NCI-H2029 treated with DMSO at 0.1 percent for 48 hours (cell line): ENCODE measurements at regions not wholly inside any gene's neighbourhood (a gene's known extent, or its start where the extent isn't known, plus 50 kb on each side); places are given as distances from the start of the nearest gene placed in this dataset.
"Not testable (repeated sequence)": the region's sequence is repeated elsewhere in the genome, so short reads cannot be mapped to it uniquely, and the experiment has no call there.

ENCODE experiments used
- DNase-seq: peaks from one replicate; lab custom pipeline; 2025; lab: John Stamatoyannopoulos, UW

DNA sequence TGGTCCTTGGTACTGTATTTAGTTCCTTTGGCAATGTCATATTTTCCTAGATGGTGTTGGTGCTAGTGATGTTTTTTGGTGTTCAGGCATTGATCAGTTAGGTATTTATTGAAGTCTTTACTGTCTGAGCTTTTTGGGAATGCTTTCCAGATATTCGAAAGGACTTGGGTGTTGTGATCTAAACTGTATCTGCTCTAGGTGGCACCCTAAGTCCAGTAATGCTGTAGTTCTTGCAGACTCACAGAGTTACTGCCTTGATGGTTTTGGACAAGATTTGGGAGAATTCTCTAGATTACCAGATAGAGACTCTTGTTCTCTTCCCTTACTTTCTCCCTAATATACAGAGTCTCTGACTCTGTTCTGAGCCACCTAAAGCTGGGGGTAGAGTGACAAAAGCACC, 513.6 kb upstream of the PITX2 start:
- no peak for DNase-seq

DNA sequence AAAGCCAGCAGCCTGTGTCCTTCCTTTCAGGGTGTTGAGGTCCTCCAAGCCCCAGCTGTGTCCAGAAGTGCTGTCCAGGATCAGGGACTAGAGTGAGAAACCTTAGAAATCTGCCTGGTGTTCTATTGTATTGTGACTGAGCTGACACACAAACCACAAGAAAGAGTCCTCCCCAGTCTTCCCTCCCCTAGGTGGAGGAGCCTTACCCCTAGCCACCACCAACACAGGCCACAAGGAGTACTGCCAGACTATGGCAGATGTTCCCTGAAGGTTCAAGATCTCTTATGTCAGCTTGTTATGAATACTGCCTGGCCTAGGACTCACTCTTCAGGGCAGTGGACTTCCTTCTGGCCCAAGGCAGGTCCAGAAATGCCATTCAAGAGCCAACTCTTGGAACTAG, 514.1 kb upstream of the PITX2 start:
- no peak for DNase-seq

DNA sequence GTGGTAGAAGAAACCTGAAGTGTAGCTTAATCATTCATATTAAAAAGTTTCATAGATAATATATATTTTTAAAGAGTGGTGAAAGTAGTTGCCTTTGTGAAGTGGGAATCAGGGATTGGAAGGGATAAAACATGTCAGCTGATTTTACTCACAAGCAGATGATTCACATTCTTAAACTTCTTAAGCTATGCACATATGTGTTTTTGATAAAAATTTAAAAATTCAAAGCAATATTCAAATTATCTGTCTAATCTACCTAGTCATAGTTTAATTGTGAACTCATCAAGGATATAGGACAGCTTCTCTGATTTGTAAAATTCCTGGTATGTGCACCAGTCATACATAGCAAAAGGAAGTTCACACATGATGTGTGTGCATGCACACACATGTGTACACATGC, 520.6 kb upstream of the PITX2 start:
- DNase-seq, result no peak

DNA sequence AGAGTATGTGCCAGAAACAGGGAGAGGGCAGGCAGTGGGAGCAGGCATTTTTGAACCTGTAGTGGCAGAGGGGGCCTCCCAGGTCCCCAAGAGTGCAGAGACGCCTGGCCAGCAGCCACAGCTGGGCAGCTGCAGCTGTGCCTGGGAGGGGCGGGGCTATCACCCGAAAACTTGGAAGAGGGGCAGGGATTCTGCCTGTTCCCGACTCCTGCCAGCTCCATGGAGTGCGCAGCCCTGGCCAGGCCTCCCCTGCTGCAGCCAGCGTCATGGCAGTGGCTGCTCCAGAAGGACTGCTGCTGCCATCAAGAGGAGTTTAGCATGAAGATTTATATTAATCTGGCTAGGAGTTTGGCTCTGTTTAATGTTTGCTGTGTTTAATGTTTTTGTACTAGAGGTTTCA, 532.1 kb upstream of the PITX2 start:
- no peak for DNase-seq

DNA sequence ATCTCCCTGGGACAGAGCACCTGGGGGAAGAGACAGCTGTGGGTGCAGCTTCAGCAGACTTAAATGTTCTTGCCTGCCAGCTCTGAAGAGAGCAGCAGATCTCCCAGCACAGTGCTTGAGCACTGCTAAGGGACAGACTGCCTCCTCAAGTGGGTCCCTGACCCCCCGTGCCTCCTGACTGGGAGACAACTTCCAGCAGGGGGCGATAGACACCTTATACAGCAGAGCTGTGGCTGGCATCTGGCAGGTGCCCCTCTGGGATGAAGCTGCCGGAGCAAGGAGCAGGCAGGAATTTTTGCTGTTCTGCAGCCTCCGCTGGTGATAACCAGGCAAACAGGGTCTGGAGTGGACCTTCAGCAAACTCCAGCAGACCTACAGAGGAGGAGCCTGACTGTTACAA, 541.7 kb upstream of the PITX2 start:
- DNase-seq, result not testable (repeated sequence)

DNA sequence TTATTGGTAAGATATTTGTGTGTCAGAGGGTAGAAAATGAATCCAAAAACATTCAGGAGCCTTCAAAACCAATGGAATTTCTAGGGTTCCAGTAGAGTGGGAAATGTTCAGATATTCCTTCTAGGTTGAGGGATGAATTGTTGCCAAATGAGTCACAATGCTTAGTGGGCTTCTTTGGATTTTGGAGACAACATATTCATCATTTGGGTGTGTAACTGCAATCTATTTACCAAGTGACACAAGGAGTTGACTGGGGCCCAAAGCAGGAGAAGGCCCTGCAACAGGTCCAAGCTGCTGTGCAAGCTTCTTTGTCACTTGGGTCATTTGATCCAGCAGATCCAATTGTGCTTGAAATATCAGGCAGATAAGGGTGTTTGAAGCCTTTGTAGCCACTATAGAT, 551.5 kb upstream of the PITX2 start:
- no peak for DNase-seq

DNA sequence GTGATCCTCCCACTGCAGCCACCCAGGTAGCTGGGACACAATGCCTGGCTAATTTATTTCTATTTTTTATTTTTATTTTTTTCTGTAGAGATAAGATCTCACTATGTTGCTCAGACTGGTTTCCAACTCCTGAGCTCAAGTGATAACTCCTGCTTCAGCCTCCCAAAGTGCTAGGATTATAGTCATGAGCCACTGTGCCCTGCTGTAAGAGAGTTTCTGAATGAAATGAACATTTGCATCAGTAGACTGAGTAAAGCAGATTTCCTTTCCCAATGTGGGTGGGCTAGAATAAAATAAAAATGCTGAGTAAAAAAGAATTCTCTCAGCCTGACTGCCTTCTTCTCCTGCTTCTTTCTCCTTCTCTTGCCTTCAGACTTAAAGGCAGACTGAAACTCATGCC, 555.4 kb upstream of the PITX2 start:
- no peak for DNase-seq

DNA sequence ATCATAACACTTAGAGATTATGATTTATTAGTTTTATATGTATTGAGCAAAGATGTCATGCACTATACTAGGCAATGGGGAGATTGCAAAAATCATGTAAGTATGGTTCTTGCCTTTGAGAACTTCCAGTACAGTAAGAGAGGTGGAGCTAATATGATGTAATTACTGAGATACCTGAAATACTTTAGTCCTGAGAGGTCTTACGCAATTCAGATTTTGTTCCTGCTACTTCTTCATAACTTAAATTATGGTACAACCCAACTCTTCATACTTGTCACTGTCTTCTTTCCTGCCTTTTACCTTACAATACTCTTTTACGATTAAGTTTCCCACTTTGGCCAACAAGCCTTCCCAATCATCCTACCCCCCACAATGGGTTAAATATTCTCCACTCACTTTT, 564.2 kb upstream of the PITX2 start:
- DNase-seq, result no peak

DNA sequence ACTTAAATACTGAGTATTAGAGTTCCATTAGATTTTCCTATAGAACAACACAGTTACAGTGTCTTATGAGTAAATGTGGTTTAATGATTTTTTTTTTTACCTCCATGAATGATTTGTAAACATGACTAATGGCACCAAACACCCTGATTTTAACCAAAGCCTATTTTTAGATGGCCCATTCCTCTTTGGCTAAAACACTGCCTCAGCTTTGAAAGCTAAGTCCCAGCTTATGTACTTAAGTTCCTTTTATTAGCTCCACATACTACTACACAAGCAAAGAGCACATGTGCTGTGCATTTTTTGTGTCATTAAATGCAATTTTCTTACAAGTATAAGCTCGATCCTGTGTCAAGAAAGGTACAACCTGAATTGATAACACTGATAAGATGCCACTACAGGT, 575.6 kb upstream of the PITX2 start:
- DNase-seq, result no peak

DNA sequence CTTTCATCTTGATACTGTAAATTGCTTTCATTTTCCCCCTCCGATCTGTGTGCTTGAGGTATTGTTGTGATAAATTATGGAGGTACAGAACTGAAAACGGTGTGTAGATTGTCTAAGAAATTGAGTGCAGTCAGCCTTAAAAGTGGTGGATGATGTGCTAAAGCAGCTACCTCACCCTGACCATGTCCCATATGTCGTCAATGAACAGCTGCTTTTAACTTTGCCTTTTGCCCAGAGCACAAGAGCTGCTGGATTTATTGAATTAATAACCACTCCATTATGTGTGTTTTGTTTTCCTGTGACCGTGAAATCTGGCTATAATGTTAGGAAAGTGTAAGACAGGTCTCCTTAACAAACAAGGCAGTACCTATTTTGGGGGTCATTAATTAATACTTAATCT, 581.9 kb upstream of the PITX2 start:
- DNase-seq, result no peak

DNA sequence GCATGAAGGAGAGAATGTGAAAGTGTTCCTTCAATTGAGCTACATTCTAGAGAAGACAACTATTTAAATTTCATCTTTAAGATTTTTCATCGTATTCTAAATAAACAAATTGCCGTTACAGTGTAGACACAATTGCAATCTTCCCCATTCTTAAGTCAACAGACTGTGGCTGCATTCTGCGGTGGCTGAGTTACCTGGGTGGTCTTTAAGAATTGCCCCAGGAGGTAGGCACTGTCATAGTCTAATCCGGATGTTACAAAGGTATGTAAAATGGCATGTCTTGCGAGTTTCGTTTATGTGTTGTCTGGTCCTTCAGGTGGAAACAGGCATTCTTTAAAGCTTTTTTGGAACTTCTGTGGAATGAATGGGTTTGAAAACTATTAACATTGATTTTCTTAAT, 586.1 kb upstream of the PITX2 start:
- no peak for DNase-seq

DNA sequence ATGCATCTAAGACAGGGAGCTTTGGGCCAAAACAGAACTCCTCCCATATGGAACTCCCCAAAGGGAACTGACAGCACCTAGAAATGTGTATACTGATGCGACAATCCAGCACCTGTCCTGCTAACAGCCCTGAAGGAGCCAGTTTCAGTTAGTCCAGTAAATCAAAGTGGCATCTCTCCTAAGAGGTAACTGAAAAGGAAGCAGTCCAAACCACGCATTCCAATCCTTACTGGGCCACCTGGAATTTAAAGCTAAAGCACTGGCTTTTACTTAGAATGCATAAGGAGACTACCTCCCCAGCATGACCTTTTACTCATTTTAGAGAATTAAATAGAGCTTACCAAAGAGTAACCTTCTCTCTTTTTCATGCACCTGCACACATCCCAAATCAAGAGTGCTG, 586.8 kb upstream of the PITX2 start:
- no peak for DNase-seq

DNA sequence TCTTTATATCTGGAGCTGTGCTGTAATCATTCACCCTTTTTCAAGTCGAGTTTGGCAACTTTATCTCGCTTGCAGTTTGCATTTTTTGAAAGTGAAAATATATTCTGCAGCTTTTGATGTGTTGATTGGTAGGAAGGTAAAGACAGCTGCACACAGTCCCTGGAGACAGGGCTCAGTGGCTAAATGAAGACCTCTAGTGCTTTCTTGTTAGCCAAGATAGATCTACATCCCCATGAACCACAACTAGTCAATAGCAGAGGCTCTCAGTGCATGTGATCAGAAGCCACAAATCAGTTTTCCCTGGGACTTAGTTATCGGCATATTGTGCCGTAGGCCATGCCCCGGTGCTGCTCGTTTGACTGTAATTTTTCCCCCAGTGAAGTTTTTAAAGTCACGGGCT, 587.7 kb upstream of the PITX2 start:
- no peak for DNase-seq

DNA sequence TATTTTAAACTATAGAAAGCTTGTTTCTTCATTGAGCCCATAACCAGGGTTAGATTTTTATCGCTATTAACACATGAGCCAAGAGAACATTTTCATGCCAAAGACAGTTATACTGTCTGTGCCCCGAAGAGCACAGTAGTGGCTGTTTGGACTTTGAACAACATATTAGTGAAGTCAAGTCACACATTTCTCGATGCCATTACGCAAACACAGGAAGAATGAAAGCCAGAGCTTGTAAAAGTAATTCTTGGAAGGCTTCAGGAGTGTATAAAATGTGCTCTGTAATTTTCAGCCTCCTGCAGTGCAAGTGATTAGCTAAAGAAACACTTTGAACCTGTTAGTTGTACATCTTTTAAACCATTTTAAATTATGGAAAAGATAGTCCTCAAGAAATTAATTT, 590.7 kb upstream of the PITX2 start:
- DNase-seq, result no peak

DNA sequence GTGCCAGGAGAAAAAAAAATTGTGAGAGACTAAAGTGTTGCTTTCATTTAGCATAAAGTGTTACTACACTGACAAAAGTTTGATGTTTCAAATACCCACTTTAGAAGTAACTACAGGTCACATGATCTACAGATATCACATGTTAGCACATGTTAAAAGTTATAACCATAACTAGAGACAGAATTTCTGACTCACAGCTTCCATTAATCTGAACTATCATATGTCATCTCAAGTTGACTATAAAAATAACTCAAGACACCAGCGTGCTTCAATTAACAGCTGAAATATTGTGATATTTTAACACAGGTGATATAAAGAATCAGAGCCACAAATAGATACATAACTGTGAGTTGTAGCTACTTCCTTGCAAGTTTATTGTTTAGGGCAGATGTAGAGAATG, 591.5 kb upstream of the PITX2 start:
- DNase-seq, result no peak

DNA sequence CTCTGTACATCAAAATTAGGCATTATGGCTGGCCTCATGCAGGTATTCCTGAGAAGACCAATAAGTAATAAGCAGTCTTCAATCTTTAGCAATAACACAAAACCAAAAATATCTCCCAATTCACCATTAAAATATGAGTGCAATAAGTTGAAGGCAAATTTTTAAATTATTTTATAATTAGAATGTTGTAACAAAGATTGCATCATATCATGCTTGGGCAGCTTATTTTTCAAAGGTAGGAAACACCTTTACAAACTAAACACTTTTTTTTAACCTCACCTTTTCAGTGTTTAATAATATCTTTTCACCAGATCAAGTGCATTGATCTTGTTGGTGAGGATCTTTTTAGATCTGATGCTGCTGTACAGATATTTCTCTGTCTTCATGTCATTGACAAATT, 592.9 kb upstream of the PITX2 start:
- no peak for DNase-seq

DNA sequence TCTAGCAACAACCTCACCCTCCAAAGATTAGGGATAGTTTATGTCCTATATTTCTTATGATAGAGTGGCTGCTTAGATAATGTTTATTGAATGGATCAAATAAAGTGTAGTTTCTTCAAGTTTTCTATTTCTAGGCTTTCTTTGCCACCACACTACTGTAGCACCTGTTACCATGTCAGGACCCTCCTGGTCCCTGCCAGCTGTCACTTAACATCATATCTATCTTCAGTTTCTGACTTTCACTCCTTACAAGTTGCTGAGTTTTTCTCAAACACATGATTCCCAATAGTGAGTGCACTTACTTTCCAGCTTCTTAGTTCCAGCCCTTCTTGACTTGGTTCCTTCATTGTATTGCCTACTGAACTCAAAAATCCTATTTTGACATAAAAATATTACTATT, 593.9 kb upstream of the PITX2 start:
- no peak for DNase-seq

DNA sequence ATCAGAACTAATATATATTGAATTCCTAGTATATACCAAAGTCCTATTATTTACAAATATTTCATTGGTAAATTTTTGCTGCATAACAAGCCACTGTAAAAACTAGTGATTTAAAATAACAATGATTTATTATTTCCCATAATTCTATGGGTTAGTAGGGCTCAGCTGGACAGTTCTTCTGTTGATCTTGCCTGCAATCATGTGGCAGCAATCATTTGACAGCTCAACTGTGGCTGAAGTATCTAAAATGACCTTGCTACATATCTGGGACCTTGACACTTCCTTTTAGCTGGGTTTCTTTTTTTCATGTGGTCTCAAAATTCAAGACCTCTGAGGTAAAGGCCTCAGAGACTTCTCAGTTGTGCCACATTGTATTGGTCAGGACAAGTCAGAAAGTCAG, 598.5 kb upstream of the PITX2 start:
- DNase-seq, result no peak

DNA sequence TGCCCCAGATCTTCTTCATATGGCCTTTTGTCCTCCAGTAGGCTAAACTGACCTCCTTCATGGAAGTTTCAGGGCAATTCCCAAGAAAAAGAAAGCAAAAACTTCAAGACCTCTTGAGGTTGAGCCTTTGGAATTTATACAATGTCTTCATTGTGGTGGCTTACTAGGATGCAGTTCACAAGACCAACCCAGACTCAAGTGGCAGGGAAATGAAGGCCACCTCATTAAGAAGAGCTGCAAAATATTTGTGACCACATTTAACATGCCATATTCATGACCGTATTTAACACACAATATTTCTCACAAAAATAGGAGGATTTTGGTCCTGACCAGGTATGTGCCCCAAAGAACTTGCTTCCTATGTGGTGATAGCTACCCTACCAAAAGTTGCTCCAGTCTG, 605.5 kb upstream of the PITX2 start:
- DNase-seq, result no peak

DNA sequence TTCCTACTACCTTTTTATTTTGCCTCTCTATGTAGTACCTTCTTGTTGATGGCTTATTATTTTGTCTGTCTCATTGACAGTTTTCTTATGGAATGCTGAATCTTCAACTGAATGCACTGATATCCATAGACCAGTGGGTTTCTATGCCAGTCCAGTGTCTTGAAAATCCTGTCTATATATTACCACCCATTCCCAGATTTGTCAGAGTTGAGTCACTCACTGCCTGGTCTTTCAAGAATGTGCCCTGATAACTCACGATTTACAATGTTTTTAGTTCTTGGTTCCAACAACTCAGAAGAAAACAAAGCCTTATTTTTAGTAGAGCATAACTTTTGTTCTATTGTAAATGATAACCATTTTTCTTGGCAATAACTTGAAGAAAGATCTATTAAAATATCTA, 606.0 kb upstream of the PITX2 start:
- no peak for DNase-seq

DNA sequence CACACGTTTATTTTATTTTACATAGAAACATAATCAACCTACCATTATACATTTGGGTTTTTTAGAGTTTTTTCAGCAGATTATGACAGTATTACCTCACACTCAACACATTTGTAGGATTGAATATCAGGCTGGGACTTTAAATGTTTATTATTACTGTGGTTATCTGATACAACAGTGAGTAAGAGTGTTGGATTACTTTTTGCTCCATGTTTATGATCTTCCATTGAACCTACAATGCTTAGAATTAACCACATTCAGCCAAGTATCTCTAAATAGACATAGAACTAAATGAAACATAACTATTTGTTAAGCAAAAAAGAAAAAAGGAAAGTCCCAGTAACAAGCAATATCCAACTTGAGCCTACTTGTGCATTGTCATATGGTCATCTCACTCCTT, 607.4 kb upstream of the PITX2 start:
- no peak for DNase-seq

DNA sequence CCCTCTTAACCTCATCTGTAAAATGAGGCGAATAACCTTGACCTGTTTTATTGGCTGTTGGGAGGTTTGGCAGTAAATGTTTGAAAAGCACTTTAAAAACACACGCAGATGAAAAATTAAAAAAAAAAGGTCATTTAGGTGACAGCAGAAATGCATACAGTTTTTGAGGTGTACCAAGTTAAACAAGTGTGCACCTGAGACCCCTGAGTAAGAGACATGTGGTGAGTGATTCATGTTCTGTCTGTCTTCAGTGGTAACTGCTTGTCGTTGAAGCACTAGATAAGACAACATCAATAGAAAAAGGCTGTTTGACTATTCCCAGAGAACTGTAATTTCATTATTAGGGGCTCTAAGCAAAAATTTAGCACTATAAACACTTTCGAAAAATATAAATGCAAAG, 608.4 kb upstream of the PITX2 start:
- no peak for DNase-seq

DNA sequence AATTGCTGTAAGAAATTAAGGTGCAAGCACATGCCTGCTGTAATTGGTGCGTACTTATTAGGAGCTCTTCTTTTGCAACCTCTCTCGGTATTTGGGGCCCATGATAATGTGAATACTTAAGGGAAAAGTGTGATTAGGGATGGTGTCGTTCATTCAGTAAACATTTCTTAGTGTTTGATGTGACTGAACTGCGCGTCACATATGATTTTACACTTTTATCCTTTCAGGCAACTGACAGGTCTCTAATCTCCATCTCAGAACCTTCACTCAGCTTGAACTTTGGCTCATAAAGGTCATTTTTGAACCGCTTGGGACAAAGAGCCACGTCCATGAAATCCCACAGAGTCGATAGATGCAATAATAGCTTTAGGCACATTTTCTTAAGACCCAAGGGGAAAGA, 612.1 kb upstream of the PITX2 start:
- DNase-seq, result no peak

DNA sequence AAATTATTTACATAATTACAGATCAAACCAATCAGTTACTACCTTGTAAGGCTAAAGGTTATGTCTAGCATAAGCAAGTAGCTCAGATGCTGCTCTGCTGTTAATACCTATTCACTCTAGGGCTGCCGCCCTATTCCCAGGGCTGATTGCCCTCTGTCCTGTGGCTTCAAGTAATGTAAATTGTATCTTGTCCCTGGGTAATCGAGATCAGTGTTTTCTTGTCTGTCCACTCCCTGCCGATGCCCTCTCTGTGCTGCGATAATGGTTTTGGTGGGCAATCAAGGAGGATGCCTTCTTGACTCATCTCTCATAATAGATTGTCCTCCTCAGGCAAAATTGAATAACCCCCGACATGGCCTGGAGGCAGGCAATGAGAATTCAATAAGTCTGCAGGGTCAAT, 641.0 kb upstream of the PITX2 start:
- no peak for DNase-seq

DNA sequence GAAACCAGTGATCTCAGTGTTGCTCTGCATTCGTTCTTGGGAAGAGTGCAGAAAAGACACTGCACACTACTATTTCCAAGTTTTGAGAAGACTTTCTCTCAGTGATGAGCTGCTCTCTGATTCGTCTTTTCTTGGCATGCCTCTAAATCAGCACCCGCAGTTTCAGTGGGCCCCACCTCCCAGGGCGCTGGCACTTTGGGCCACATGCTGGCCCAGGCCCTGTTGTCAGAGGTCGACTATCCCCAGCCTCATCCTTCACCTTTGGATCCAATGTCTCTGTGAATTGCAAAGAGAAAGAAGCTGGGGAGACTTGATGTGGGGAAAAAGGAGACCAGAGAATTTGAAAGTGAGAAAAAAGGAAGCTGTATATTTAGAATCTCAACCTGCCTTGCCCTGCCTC, 644.1 kb upstream of the PITX2 start:
- no peak for DNase-seq

DNA sequence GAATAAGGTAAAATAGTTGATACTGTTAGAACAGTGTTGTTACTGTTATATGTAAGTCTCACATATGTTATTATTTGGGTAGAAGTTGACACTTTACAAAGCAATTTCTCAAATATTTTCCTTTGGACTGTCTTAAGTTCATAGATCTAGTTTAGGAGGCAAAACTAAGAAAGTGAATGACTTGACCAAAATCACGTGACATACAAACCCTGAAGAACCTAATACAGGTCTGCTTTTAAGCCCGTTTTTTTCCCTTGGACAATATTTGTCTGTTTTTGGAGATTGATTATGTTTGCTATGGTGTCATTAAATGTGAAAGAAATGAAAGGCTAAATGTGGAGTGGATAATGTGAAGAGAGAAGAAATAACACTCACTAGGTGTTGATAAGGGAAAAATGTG, 644.9 kb upstream of the PITX2 start:
- DNase-seq, result no peak
